ENCODE measurements at regions not wholly inside any gene's neighbourhood (a gene's known extent, or its start where the extent isn't known, plus 50 kb on each side); places are given as distances from the start of the nearest gene placed in this dataset.
"Not testable (repeated sequence)": the region's sequence is repeated elsewhere in the genome, so short reads cannot be mapped to it uniquely, and the experiment has no call there.

DNA sequence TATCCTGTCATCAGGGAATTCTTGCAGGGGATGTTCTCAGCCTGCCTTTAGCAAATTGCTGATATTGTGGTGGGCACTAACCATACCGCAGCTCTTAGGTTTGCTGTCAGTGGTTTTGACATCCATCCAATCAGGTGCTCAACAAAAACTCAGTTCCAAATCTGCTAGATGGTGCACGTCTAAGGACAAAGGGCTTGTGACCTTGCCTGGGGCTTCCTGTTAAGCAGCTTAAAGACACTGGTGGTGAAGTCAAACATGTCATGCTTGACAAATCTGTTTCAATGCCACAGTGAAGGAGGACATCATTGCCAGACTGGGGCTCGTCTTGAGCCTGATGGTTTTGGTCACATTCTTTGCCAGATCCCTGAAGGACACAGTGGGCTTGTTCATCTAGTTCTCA lies 179.8 kb upstream of the NOX3 start:
- no peaks in the 10 kb centered on the region for H3K27me3 ChIP-seq
- DNase-seq = no peak
- TF ChIP-seq, protein P1, sequence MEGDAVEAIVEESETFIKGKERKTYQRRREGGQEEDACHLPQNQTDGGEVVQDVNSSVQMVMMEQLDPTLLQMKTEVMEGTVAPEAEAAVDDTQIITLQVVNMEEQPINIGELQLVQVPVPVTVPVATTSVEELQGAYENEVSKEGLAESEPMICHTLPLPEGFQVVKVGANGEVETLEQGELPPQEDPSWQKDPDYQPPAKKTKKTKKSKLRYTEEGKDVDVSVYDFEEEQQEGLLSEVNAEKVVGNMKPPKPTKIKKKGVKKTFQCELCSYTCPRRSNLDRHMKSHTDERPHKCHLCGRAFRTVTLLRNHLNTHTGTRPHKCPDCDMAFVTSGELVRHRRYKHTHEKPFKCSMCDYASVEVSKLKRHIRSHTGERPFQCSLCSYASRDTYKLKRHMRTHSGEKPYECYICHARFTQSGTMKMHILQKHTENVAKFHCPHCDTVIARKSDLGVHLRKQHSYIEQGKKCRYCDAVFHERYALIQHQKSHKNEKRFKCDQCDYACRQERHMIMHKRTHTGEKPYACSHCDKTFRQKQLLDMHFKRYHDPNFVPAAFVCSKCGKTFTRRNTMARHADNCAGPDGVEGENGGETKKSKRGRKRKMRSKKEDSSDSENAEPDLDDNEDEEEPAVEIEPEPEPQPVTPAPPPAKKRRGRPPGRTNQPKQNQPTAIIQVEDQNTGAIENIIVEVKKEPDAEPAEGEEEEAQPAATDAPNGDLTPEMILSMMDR (IDR thresholded peaks at IDR 0.05) = no peak
- TF ChIP-seq POLR2A (IDR thresholded peaks at IDR 0.05) = no peak
- H3K9me3 ChIP-seq = peaks cover 0 to 9% (median 0%) of the 10 kb centered on the region in 12 donors
- no peaks in the 10 kb centered on the region for H3K4me1 ChIP-seq
- H3K36me3 ChIP-seq = no peaks in the 10 kb centered on the region
- H3K27ac ChIP-seq = no peak overlapping the region
- WGBS, 4 donors = 75 to 85% (median 78%) methylated on average over 3 of the region's 3 CpGs
- ATAC-seq = no peak
- intact Hi-C loops (cut with DNase I) = no loop called here
- no peak overlapping the region for H3K4me3 ChIP-seq

DNA sequence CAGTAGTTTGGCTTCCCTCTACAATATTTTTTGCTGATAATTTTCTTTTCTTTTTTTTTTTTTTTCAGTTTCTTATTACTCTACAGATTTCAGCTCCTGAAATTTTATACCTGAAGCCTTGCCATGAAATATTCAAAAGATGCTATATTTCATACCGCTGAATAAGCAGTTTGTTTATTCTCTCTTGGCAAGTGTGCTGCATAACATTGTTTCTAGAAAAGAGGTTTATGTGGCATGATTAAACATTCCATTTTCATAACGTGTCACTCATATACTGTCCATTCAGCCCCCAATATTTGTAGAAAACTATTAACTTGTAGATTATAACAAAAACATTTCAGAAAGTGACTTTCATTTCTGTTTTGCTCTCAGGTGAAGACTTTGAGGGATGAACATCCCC lies 174.4 kb upstream of the NOX3 start:
- TF ChIP-seq, protein P1 (IDR thresholded peaks at IDR 0.05) = no peak
- no peak for TF ChIP-seq POLR2A (IDR thresholded peaks at IDR 0.05)
- ATAC-seq = no peak

DNA sequence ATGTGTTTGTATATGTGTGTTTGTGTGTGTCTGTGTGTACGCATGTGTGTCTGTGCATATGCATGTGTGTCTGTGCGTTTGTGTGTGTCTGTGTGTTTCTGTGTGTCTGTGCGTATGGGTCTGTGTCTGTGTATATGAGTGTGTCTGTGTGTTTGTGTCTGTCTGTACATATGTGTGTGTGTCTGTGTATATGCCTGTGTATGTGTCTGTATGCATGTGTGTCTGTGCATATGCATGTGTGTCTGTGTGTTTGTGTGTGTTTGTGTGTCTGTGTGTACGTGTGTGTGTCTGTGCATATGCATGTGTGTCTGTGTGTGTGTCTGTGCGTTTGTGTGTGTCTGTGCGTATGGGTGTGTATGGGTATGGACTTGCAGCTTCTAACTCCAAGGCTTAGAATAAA lies 174.0 kb upstream of the NOX3 start:
- peaks cover 0 to 3% (median 0%) of the 10 kb centered on the region in 12 donors for H3K9me3 ChIP-seq
- no peak for DNase-seq
- TF ChIP-seq, protein P1 (IDR thresholded peaks at IDR 0.05) = no peak
- no peak for TF ChIP-seq POLR2A (IDR thresholded peaks at IDR 0.05)
- no peak overlapping the region for H3K27ac ChIP-seq
- no peaks in the 10 kb centered on the region for H3K27me3 ChIP-seq
- no peak overlapping the region for H3K4me3 ChIP-seq
- no peaks in the 10 kb centered on the region for H3K36me3 ChIP-seq
- ATAC-seq = no peak
- intact Hi-C loops (cut with DNase I) = no loop called here
- no peaks in the 10 kb centered on the region for H3K4me1 ChIP-seq
- WGBS, 4 donors = 68 to 79% (median 74%) methylated on average over 6 of the region's 6 CpGs

More for the DNA sequence above, 174.4 kb upstream of the NOX3 start:
- WGBS, 4 donors = 83 to 86% (median 85%) methylated on average over 2 of the region's 2 CpGs
- Histone ChIP-seq H3K4me1 (no peaks in the 10 kb centered on the region), H3K36me3 (no peaks in the 10 kb centered on the region), H3K27me3 (no peaks in the 10 kb centered on the region), H3K27ac (no peak overlapping the region), H3K9me3 (peaks cover 0 to 3% (median 0%) of the 10 kb centered on the region in 12 donors), H3K4me3 (no peak overlapping the region)
- intact Hi-C loops (cut with DNase I) = no loop called here
- DNase-seq = no peak

DNA sequence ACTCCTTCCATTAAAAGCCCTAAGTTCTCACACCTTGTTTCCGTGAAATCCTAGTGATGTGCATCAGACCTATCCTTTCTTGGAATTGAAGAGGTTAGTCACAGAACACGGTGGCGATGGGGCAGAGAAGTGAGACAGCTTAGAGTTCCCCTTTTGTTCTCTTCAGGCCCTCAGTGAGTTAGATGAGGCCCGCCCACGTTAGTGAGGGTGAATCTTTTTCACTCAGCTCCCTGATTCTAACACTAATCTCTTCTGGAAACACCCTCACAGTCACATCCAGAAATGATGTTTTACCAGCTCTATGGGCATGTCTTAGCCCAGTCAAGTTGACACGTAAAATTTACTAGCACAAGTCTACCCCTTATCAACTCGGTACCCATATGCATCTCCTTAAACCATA lies 172.7 kb upstream of the NOX3 start:
- Histone ChIP-seq H3K27ac (no peak overlapping the region), H3K9me3 (peaks cover 0 to 3% (median 0%) of the 10 kb centered on the region in 12 donors), H3K4me3 (no peak overlapping the region), H3K27me3 (no peaks in the 10 kb centered on the region), H3K4me1 (no peaks in the 10 kb centered on the region), H3K36me3 (no peaks in the 10 kb centered on the region)
- DNase-seq (no peak), ATAC-seq (no peak)
- TF ChIP-seq POLR2A (IDR thresholded peaks at IDR 0.05) = no peak
- TF ChIP-seq, protein P1 (IDR thresholded peaks at IDR 0.05) = no peak
- WGBS, 4 donors = 82 to 85% (median 84%) methylated on average over 7 of the region's 7 CpGs
- intact Hi-C loops (cut with DNase I) = no loop called here

DNA sequence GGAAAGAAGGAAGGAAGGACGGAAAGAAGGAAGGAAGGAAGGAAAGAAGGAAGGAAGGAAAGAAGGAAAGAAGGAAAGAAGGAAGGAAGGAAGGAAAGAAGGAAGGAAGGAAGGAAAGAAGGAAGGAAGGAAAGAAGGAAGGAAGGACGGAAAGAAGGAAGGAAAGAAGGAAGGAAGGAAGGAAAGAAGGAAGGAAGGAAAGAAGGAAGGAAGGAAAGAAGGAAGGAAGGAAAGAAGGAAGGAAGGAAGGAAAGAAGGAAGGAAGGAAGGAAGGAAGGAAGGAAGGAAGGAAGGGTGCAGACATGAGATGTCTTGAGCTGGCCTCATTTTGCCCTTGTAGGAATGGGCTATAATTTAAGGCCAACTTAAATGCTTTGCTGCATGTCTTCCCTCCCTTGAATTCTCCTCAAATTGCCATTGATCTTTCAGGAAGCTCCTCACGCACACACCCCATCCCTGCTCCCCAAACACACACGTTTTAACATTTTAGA lies 172.1 kb upstream of the NOX3 start:
- intact Hi-C loops (cut with DNase I); ATAC-seq: not testable (repeated sequence)

More for the DNA sequence above, 172.1 kb upstream of the NOX3 start:
- H3K27ac ChIP-seq, H3K4me1 ChIP-seq, DNase-seq, H3K4me3 ChIP-seq, H3K27me3 ChIP-seq, H3K9me3 ChIP-seq, H3K36me3 ChIP-seq: not testable (repeated sequence)
- 66 to 72% (median 69%) methylated on average over 4 of the region's 4 CpGs for WGBS, 4 donors
